B cell (primary cell): ENCODE measurements at regions not wholly inside any gene's neighbourhood (a gene's known extent, or its start where the extent isn't known, plus 50 kb on each side); places are given as distances from the start of the nearest gene placed in this dataset.

Source experiments
- CTCF ChIP-seq: fragments of 200-600 bp; IDR thresholded peaks from one replicate; pipeline ENCODE4 v1.8.0; 2022; ENCODE audit warnings: antibody characterized with exemption, mild to moderate bottlenecking
- EZH2 ChIP-seq: IDR thresholded peaks from 2 replicates; pipeline ENCODE4 v1.6.1; 2012; ENCODE audit warnings: borderline replicate concordance, low read depth, mild to moderate bottlenecking, moderate library complexity, low read length; ENCODE audit not compliant: insufficient read depth, poor library complexity, severe bottlenecking

- TF ChIP-seq CTCF (no peak), EZH2 (no peak)
Observed at GRCh38 chr5:115381911-115382662, 85.6 kb upstream of the CCDC112 start.
